Breast epithelium (tissue), 4 donors: ENCODE measurements at regions not wholly inside any gene's neighbourhood (a gene's known extent, or its start where the extent isn't known, plus 50 kb on each side); places are given as distances from the start of the nearest gene placed in this dataset.

Experiments
- DNase-seq, 2 donors: peaks; one replicate each; pipeline ENCODE4 v3.0.0-alpha.2; 2019; ENCODE audit warnings: low spot score in 2 of 2
- H3K27ac ChIP-seq, 2 donors: fragments of 200-600 bp; sonication (generic) in 1 of 2; one replicate each; pipeline ENCODE4 v1.5.1; 2016 to 2019; ENCODE audit warnings: mild to moderate bottlenecking in 1 of 2
- H3K27me3 ChIP-seq, 2 donors: fragments of 200-600 bp; sonication (generic) in 1 of 2; one replicate each; pipeline versions ENCODE4 v1.5.1 to v1.6.0; 2017 to 2019; ENCODE audit warnings: control low read depth in 1 of 2, mild to moderate bottlenecking in 1 of 2
- H3K36me3 ChIP-seq: fragments of 200-600 bp; one replicate; pipeline ENCODE4 v1.5.1; 2019
- H3K4me1 ChIP-seq, 2 donors: fragments of 200-600 bp; sonication (generic); one replicate each; pipeline ENCODE4 v1.5.1; 2016 to 2019; ENCODE audit warnings: control low read depth in 1 of 2
- H3K4me3 ChIP-seq, 3 donors: fragments of 200-600 bp; sonication (generic); 1 replicate in 2 of 3; 2 replicates in 1 of 3; pipeline ENCODE4 v1.5.1; 2016 to 2019; ENCODE audit warnings: mild to moderate bottlenecking in 3 of 3, moderate library complexity in 2 of 3
- H3K9me3 ChIP-seq, 2 donors: fragments of 200-600 bp; sonication (generic) in 1 of 2; one replicate each; pipeline ENCODE4 v1.5.1; 2016 to 2019; ENCODE audit warnings: control low read depth in 1 of 2
- CTCF ChIP-seq, 3 donors: fragments of 450-650 bp; IDR thresholded peaks; one replicate each; pipeline ENCODE4 v1.5.1; 2016 to 2017; ENCODE audit warnings: antibody characterized with exemption in 3 of 3, mild to moderate bottlenecking in 3 of 3, moderate library complexity in 3 of 3
- POLR2A ChIP-seq: fragments of 450-650 bp; IDR thresholded peaks from one replicate; pipeline ENCODE4 v1.6.1; 2016; ENCODE audit warnings: antibody characterized with exemption, mild to moderate bottlenecking, moderate library complexity
- POLR2AphosphoS5 ChIP-seq, 3 donors: sonication (generic); formaldehyde crosslinking; IDR thresholded peaks; one replicate each; pipeline ENCODE4 v1.6.1; 2017; ENCODE audit warnings: antibody characterized with exemption in 3 of 3
- intact Hi-C: fragments of 100-400 bp; cut with DNase I; formaldehyde crosslinking; loops from one replicate; pipeline ENCODE4 v1.15.1; 2023; ENCODE audit warnings: low total_unique reads

GRCh38 chr10:47118326-47118725, 181.7 kb upstream of the GDF10 start:
- H3K27me3 ChIP-seq, result no peaks in the 10 kb centered on the region
- intact Hi-C loops, result no loop called here
- H3K4me1 ChIP-seq, result no peaks in the 10 kb centered on the region
- H3K36me3 ChIP-seq, result no peaks in the 10 kb centered on the region
- DNase-seq, result no peak
- no peak overlapping the region for H3K27ac ChIP-seq
- TF ChIP-seq POLR2AphosphoS5 (IDR thresholded peaks at IDR 0.05), result no peak
- TF ChIP-seq POLR2A, result no peak
- no peak for TF ChIP-seq CTCF (IDR thresholded peaks at IDR 0.05)
- no peak overlapping the region for H3K4me3 ChIP-seq
- H3K9me3 ChIP-seq, result no peaks in the 10 kb centered on the region

DNA sequence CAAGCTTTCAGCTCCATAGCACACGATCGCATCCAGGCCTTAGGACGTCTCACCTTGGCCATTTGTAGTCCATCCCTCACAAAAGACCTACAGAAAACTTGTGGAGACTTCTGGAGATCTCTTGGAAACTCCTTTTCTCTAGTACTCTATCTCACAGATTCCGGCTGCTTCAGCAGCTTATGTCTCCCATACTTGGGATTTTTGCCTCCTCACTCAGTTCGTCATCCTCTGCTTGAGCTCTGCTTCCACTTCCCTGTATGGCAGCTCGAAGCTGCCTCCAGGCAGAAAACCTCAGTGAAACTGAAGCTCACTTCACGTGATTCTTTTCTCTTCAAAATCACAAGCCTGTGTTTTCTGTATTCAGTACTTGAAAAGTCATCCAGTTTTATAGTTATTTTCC, 178.7 kb upstream of the GDF10 start:
- Histone ChIP-seq H3K36me3 (no peaks in the 10 kb centered on the region), H3K27me3 (no peaks in the 10 kb centered on the region), H3K4me3 (no peak overlapping the region), H3K27ac (no peak overlapping the region), H3K4me1 (no peaks in the 10 kb centered on the region), H3K9me3 (no peaks in the 10 kb centered on the region)
- no peak for TF ChIP-seq POLR2A
- TF ChIP-seq POLR2AphosphoS5 (IDR thresholded peaks at IDR 0.05), result no peak
- intact Hi-C loops, result no loop called here
- DNase-seq, result no peak

DNA sequence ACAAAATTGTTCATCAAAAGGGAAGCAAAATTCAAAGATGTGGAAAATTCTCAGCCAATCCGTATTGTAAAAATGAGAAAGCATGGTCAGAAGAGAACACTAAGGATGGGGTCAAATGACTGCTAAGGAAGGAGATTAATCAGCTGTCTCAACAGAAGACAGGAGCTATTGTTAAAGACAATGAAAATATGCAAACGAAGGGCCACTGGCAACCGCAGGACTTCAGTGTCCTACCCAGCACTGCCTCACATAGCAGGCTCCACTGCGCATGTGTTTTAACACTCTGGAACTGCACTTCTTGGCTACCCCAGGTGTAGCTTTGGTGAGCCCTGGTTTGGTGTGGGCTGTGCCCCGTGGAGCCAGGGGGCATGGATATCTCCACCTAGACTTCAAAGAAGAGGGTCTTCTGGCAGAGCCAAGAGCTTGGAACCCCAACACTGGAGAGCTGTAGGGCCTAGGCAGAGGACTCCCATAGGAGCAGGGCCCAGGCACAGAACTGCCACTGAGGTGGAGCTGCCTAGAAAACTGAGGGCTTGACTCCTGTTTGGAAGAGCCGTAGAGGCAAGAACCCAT, 176.2 kb upstream of the GDF10 start:
- H3K27me3 ChIP-seq, result no peaks in the 10 kb centered on the region
- intact Hi-C loops, result no loop called here
- TF ChIP-seq CTCF (IDR thresholded peaks at IDR 0.05) (no peak), POLR2A (no peak), POLR2AphosphoS5 (IDR thresholded peaks at IDR 0.05) (no peak)
- H3K4me1 ChIP-seq, result no peaks in the 10 kb centered on the region
- no peak for DNase-seq
- H3K36me3 ChIP-seq, result no peaks in the 10 kb centered on the region
- no peaks in the 10 kb centered on the region for H3K9me3 ChIP-seq
- H3K27ac ChIP-seq, result no peak overlapping the region
- H3K4me3 ChIP-seq, result no peak overlapping the region

DNA sequence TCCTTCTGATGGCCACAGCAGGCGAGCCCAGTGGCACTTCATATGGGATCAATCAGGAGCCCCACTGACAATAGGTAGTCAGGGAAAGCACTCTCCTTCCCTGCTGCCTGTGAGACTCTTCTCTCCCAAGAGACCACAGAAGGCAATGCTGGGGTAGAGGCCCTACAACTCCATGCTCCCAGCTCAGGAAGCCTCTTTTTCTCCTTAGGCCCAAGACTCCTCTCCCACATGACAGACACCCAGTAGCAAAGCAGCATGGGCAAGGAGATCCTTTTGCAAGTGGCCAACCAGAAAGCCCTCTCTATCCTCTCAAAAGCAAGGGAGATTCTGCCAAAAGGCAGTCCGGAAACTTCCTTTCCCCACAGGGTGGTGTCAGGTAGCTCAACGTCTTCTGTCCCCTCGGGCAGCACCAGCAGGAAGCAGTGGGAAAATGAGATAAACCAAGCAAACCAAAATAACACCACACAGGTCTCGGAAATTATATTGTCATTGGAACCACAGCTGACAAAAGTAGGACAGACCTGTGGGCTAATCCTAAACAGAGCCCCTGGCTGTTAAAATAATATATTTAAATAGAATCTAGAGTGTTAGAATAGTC, 172.7 kb upstream of the GDF10 start:
- Histone ChIP-seq H3K9me3 (no peaks in the 10 kb centered on the region), H3K36me3 (no peaks in the 10 kb centered on the region), H3K27me3 (no peaks in the 10 kb centered on the region), H3K27ac (no peak overlapping the region), H3K4me3 (no peak overlapping the region), H3K4me1 (no peaks in the 10 kb centered on the region)
- intact Hi-C loops, result no loop called here
- no peak for DNase-seq
- TF ChIP-seq CTCF (IDR thresholded peaks at IDR 0.05), result no peak
- TF ChIP-seq POLR2A, result no peak
- no peak for TF ChIP-seq POLR2AphosphoS5 (IDR thresholded peaks at IDR 0.05)

GRCh38 chr10:47130491-47130890, 169.5 kb upstream of the GDF10 start:
- Histone ChIP-seq H3K27me3 (no peaks in the 10 kb centered on the region), H3K4me1 (no peaks in the 10 kb centered on the region), H3K4me3 (no peak overlapping the region), H3K27ac (no peak overlapping the region), H3K9me3 (no peaks in the 10 kb centered on the region), H3K36me3 (no peaks in the 10 kb centered on the region)
- intact Hi-C loops, result no loop called here
- TF ChIP-seq CTCF (IDR thresholded peaks at IDR 0.05) (no peak), POLR2A (no peak), POLR2AphosphoS5 (IDR thresholded peaks at IDR 0.05) (no peak)
- no peak for DNase-seq
